RWPE2 (cell line): ENCODE measurements at regions not wholly inside any gene's neighbourhood (a gene's known extent, or its start where the extent isn't known, plus 50 kb on each side); places are given as distances from the start of the nearest gene placed in this dataset.

Experiments used
- ATAC-seq: fragments of 200-7000 bp; cut with Tn5 transposase; 3 replicates; pipeline ENCODE4 v1.9.1; 2021; ENCODE audit warnings: low read depth
- DNase-seq: peaks from one replicate; pipeline ENCODE4 v3.0.0-alpha.2; 2020; ENCODE audit warnings: low spot score
- H3K27ac ChIP-seq: fragments of 450-650 bp; 2 replicates; pipeline ENCODE4 v1.5.1; 2017; ENCODE audit warnings: mild to moderate bottlenecking; ENCODE audit not compliant: poor library complexity, severe bottlenecking
- H3K27me3 ChIP-seq: fragments of 250-450 bp; sonication (Bioruptor Pico); 2 replicates; pipeline ENCODE4 v1.5.1; 2021; ENCODE audit warnings: mild to moderate bottlenecking, moderate library complexity; ENCODE audit not compliant: insufficient read depth, poor library complexity, severe bottlenecking
- H3K36me3 ChIP-seq: fragments of 250-450 bp; sonication (Bioruptor Pico); 2 replicates; pipeline ENCODE4 v1.5.1; 2020; ENCODE audit warnings: low read depth, mild to moderate bottlenecking, moderate library complexity
- H3K4me1 ChIP-seq: fragments of 250-450 bp; sonication (Bioruptor Pico); 2 replicates; pipeline ENCODE4 v1.5.1; 2021; ENCODE audit warnings: mild to moderate bottlenecking, moderate library complexity; ENCODE audit not compliant: insufficient read depth, poor library complexity, severe bottlenecking
- H3K4me3 ChIP-seq: fragments of 250-450 bp; sonication (Bioruptor Pico); 2 replicates; pipeline ENCODE4 v1.5.1; 2021; ENCODE audit warnings: mild to moderate bottlenecking, moderate library complexity; ENCODE audit not compliant: severe bottlenecking
- H3K9me3 ChIP-seq: fragments of 250-450 bp; sonication (Bioruptor Pico); 2 replicates; pipeline ENCODE4 v1.5.1; 2021; ENCODE audit warnings: mild to moderate bottlenecking, moderate library complexity; ENCODE audit not compliant: severe bottlenecking
- TF ChIP-seq, protein P1 (sequence below): fragments of 450-650 bp; IDR thresholded peaks from one replicate; pipeline ENCODE4 v1.5.1; 2017; ENCODE audit warnings: mild to moderate bottlenecking, moderate library complexity; ENCODE audit not compliant: poor library complexity, severe bottlenecking

DNA sequence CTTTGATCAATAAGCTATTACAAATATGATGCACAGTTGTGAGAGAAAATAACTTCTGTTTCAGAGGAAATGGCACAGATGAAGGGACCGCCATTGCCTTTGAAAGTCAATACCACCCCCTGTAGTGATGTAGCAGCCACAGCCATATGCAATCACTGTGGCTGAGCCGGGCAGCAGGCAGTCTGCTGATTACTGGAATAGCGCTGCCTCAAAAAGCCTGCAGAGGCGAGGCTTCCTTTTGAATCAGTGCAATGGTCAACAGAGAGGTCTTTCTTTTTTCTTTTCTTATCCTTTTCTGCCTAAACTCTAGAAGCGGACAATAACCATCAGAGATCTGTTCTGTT lies 265.1 kb upstream of the TAS2R1 start:
- Histone ChIP-seq H3K27me3 (no peaks in the 10 kb centered on the region), H3K4me3 (no peak overlapping the region), H3K27ac (no peak overlapping the region), H3K4me1 (no peaks in the 10 kb centered on the region), H3K36me3 (no peaks in the 10 kb centered on the region), H3K9me3 (no peaks in the 10 kb centered on the region)
- TF ChIP-seq, protein P1, sequence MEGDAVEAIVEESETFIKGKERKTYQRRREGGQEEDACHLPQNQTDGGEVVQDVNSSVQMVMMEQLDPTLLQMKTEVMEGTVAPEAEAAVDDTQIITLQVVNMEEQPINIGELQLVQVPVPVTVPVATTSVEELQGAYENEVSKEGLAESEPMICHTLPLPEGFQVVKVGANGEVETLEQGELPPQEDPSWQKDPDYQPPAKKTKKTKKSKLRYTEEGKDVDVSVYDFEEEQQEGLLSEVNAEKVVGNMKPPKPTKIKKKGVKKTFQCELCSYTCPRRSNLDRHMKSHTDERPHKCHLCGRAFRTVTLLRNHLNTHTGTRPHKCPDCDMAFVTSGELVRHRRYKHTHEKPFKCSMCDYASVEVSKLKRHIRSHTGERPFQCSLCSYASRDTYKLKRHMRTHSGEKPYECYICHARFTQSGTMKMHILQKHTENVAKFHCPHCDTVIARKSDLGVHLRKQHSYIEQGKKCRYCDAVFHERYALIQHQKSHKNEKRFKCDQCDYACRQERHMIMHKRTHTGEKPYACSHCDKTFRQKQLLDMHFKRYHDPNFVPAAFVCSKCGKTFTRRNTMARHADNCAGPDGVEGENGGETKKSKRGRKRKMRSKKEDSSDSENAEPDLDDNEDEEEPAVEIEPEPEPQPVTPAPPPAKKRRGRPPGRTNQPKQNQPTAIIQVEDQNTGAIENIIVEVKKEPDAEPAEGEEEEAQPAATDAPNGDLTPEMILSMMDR, result no peak
- ATAC-seq (no peak), DNase-seq (no peak)

DNA sequence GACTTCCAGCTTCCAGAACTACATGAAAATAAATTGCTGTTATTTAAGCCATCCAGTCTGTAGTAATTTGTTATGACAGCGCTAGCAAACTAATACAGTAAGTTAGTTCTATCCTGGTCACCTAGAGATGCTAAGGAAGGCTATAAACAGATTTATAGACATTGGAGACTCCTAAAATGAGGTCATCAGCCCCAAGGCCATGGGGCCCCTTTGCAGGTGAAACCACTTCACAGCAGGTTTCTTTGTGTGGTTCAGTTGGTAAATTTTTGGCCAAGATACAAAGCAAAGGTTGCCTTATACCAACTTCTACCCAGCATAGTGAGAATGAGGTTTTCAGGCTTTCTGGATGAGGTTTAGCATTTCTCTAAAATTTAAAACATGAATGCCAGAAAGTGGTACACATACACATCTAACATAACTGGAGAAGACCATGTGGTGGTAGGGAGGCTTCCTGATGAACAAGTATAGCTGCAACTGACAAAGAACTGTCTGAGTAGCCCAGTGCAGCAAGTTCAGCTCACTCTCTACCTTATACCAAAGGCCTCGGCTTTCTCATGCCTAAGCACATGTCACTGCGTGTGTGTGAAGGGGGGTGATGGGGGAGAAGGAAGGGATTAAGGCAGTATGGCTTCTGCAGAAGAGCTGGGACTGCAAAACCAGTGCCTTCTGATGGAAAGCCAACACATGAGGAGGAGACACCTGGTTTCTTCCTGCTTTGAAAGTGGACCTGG lies 264.6 kb upstream of the TAS2R1 start:
- Histone ChIP-seq H3K36me3 (no peaks in the 10 kb centered on the region), H3K4me3 (no peak overlapping the region), H3K27ac (no peak overlapping the region), H3K9me3 (no peaks in the 10 kb centered on the region), H3K4me1 (no peaks in the 10 kb centered on the region), H3K27me3 (no peaks in the 10 kb centered on the region)
- ATAC-seq (no peak; the same call in 2 of the 3 replicates), DNase-seq (no peak)
- TF ChIP-seq, protein P1, result no peak

DNA sequence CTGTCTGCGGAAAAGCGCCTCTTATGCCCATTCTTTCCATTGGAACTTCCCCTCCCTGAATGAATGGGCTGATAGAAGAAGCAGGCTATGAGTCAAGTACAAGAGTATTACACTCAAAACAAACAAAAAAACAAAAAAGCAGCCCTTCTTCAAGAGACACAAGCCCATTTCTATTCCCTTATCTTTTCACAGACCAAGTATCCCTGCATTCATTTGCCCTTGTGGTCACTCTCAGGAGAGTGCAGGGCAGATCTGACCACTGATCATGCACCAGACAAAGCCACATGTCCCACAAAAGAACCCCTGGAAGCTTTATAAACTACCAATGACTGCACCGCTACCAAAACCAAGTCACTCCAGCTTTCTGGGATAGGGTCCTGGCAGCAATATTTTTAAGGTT lies 262.5 kb upstream of the TAS2R1 start:
- no peak for ATAC-seq
- Histone ChIP-seq H3K27ac (no peak overlapping the region), H3K36me3 (no peaks in the 10 kb centered on the region), H3K4me1 (peaks cover 5% of the 10 kb centered on the region), H3K4me3 (no peak overlapping the region), H3K27me3 (no peaks in the 10 kb centered on the region), H3K9me3 (no peaks in the 10 kb centered on the region)
- DNase-seq, result no peak
- TF ChIP-seq, protein P1, result no peak

DNA sequence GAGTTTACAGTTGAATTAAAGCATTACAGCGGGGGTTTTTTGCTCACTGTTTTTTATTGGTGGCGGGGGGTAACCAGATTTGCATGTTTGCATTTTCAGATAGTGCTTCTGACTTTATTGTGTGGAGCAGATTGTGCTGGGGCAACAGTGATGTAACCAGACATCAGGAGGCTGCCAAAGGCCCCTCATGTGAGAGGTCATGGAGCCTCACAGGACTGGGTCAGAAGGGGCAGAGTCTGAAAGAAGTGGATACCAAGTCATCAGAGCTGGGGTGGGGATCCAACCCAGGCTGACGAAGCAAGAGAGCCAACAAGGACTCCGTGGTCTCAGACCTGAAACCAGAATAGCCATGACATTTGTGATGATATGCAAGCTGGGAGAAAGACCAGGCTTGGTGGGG lies 259.4 kb upstream of the TAS2R1 start:
- Histone ChIP-seq H3K9me3 (no peaks in the 10 kb centered on the region), H3K4me1 (peaks cover 5% of the 10 kb centered on the region), H3K4me3 (no peak overlapping the region), H3K36me3 (no peaks in the 10 kb centered on the region), H3K27me3 (no peaks in the 10 kb centered on the region), H3K27ac (no peak overlapping the region)
- TF ChIP-seq, protein P1, result no peak
- DNase-seq (no peak), ATAC-seq (no peak)

DNA sequence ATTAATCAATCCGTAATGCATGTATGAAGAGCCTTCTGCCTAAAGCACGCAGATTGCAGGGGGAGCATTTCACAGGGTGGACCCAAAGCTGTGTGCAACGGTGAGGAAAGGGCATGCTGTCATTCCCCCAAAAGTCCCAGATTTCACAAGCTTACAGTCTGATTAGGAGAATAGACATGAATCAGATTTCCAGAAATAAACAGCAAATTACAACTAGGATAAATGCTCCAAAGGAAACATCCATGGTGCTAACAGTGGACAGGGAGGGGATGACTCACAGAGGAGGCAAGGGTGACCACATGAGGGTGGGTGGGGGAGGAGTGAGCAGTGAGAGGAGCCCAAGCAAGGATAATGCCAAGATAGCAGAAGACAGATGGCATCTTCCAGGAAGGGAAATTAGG lies 258.4 kb upstream of the TAS2R1 start:
- Histone ChIP-seq H3K27ac (no peak overlapping the region), H3K27me3 (no peaks in the 10 kb centered on the region), H3K9me3 (no peaks in the 10 kb centered on the region), H3K4me1 (peaks cover 5% of the 10 kb centered on the region), H3K4me3 (no peak overlapping the region), H3K36me3 (no peaks in the 10 kb centered on the region)
- TF ChIP-seq, protein P1, result no peak
- no peak for DNase-seq
- ATAC-seq, result peak; percentile 94
